Neural cell (in vitro differentiated cells): ENCODE measurements at regions not wholly inside any gene's neighbourhood (a gene's known extent, or its start where the extent isn't known, plus 50 kb on each side); places are given as distances from the start of the nearest gene placed in this dataset.

Experiments
- EP300 ChIP-seq: fragments of 450-650 bp; conservative IDR thresholded peaks from 2 replicates; pipeline ENCODE4 v1.6.1; 2014; ENCODE audit warnings: antibody characterized with exemption, mild to moderate bottlenecking, moderate library complexity; ENCODE audit not compliant: poor library complexity, severe bottlenecking
- EZH2 ChIP-seq: fragments of 200-600, 300-800 bp; shearing (Covaris generic), sonication (generic); IDR thresholded peaks from 2 replicates; pipeline ENCODE4 v1.6.1; 2014; ENCODE audit warnings: antibody characterized with exemption, low read length, borderline replicate concordance, mild to moderate bottlenecking; ENCODE audit not compliant: insufficient read depth, poor library complexity, severe bottlenecking
- POLR2AphosphoS5 ChIP-seq: IDR thresholded peaks from 2 replicates; pipeline ENCODE4 v1.6.1; 2012
- TAF1 ChIP-seq: IDR thresholded peaks from 2 replicates; pipeline ENCODE4 v1.6.1; 2012; ENCODE audit warnings: low read depth
- TF ChIP-seq, protein P1 (sequence below): fragments of 450-650 bp; IDR thresholded peaks from 2 replicates; pipeline ENCODE4 v1.5.1; 2014; ENCODE audit warnings: antibody characterized with exemption, mild to moderate bottlenecking, moderate library complexity; ENCODE audit not compliant: poor library complexity, severe bottlenecking
- TF ChIP-seq, protein P2 (sequence below): IDR thresholded peaks from 2 replicates; pipeline ENCODE4 v1.6.1; 2012; ENCODE audit warnings: borderline replicate concordance

DNA sequence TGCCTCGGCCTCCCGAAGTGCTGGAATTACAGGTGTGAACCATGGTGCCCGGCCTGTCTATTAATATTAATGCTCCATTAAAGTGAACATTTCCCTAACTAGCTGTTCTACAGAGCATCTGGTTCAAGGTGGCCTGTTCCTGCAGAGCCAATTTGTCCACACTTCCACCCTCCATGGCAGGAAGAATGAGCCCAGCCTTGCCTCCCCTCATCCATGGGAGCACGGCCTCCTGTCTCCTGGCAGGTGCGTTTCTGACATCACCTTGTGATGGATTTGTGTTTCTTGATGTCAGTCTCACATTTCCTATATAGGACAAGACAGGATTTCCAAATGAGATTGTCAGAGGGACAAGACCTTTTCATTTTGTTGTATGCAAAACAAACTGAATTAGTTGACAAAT, 105.7 kb upstream of the FRMD1 start:
- TF ChIP-seq, protein P1, sequence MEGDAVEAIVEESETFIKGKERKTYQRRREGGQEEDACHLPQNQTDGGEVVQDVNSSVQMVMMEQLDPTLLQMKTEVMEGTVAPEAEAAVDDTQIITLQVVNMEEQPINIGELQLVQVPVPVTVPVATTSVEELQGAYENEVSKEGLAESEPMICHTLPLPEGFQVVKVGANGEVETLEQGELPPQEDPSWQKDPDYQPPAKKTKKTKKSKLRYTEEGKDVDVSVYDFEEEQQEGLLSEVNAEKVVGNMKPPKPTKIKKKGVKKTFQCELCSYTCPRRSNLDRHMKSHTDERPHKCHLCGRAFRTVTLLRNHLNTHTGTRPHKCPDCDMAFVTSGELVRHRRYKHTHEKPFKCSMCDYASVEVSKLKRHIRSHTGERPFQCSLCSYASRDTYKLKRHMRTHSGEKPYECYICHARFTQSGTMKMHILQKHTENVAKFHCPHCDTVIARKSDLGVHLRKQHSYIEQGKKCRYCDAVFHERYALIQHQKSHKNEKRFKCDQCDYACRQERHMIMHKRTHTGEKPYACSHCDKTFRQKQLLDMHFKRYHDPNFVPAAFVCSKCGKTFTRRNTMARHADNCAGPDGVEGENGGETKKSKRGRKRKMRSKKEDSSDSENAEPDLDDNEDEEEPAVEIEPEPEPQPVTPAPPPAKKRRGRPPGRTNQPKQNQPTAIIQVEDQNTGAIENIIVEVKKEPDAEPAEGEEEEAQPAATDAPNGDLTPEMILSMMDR = no peak
- TF ChIP-seq TAF1 (no peak), EZH2 (no peak), POLR2AphosphoS5 (no peak), EP300 (no peak)
- TF ChIP-seq, protein P2, sequence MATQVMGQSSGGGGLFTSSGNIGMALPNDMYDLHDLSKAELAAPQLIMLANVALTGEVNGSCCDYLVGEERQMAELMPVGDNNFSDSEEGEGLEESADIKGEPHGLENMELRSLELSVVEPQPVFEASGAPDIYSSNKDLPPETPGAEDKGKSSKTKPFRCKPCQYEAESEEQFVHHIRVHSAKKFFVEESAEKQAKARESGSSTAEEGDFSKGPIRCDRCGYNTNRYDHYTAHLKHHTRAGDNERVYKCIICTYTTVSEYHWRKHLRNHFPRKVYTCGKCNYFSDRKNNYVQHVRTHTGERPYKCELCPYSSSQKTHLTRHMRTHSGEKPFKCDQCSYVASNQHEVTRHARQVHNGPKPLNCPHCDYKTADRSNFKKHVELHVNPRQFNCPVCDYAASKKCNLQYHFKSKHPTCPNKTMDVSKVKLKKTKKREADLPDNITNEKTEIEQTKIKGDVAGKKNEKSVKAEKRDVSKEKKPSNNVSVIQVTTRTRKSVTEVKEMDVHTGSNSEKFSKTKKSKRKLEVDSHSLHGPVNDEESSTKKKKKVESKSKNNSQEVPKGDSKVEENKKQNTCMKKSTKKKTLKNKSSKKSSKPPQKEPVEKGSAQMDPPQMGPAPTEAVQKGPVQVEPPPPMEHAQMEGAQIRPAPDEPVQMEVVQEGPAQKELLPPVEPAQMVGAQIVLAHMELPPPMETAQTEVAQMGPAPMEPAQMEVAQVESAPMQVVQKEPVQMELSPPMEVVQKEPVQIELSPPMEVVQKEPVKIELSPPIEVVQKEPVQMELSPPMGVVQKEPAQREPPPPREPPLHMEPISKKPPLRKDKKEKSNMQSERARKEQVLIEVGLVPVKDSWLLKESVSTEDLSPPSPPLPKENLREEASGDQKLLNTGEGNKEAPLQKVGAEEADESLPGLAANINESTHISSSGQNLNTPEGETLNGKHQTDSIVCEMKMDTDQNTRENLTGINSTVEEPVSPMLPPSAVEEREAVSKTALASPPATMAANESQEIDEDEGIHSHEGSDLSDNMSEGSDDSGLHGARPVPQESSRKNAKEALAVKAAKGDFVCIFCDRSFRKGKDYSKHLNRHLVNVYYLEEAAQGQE = no peak
